AG09319 (cell line): ENCODE measurements at regions not wholly inside any gene's neighbourhood (a gene's known extent, or its start where the extent isn't known, plus 50 kb on each side); places are given as distances from the start of the nearest gene placed in this dataset.
"Not testable (repeated sequence)": the region's sequence is repeated elsewhere in the genome, so short reads cannot be mapped to it uniquely, and the experiment has no call there.

Experiments used
- DNase-seq: peaks from one replicate; pipeline ENCODE4 v3.0.0-alpha.2; 2010; ENCODE audit warnings: low read depth; ENCODE audit errors: extremely low read depth
- TF ChIP-seq, protein P1 (sequence below): IDR thresholded peaks from 2 replicates; pipeline ENCODE4 v1.5.1; 2011; ENCODE audit warnings: low read depth, mild to moderate bottlenecking, inconsistent platforms, low read length, moderate library complexity

DNA sequence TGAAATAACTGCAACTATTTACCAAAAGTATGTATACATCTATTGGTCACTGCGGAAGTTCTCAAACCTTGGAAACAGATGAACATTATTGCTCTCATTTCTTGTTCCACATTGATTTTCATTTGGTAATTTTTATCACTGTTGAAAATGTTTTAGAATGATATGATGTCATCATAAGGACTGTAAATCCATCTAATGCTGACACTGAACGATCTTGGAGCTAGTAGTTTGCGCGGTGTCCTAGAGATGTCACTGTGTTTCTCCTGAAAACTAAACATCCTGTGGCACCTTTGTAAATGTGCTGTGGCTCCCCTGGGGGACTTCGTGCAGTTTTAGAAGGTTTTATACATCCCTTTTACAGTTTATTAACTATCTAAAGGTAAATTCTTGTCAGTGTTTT lies 73.5 kb downstream of the DNAJB9 start:
- TF ChIP-seq, protein P1, sequence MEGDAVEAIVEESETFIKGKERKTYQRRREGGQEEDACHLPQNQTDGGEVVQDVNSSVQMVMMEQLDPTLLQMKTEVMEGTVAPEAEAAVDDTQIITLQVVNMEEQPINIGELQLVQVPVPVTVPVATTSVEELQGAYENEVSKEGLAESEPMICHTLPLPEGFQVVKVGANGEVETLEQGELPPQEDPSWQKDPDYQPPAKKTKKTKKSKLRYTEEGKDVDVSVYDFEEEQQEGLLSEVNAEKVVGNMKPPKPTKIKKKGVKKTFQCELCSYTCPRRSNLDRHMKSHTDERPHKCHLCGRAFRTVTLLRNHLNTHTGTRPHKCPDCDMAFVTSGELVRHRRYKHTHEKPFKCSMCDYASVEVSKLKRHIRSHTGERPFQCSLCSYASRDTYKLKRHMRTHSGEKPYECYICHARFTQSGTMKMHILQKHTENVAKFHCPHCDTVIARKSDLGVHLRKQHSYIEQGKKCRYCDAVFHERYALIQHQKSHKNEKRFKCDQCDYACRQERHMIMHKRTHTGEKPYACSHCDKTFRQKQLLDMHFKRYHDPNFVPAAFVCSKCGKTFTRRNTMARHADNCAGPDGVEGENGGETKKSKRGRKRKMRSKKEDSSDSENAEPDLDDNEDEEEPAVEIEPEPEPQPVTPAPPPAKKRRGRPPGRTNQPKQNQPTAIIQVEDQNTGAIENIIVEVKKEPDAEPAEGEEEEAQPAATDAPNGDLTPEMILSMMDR = no peak
- DNase-seq = no peak

DNA sequence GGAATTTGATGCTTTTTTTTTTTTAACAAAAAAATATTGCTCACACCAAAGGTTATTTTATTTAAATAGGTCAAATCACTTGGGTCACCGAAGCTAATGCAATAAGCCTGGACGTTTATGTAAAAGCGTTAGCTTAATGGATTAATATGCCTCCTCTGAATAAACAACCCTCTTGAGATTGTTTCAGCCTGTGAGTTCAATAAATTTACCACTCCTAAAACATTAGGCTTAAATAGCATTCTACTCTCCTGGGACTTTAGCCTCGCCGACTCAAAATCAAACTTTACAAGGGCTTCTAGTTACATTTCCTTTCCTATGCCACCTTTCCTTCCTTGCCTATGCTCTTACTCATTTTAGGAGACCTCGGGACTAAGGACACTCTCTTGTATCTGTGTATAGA lies 79.3 kb downstream of the DNAJB9 start:
- DNase-seq = no peak

DNA sequence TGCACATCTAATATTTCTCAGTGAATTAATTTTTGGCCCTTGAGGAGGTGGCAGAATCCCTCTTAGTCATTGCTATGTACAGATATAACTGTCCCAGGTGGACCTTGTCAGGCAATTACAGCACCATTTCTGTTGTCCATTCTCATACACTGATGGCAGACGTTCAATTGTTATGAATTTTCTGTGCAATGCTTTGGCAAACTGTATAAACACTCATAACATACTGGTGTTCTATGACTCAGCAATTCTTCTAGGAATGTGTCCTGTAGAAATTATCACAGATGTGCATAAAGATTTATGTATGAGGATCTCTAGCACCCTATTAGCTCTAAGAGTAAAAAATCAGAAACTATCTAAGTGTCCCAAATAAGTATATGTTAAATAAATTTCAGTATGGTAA lies 80.8 kb downstream of the DNAJB9 start:
- TF ChIP-seq, protein P1 = no peak
- no peak for DNase-seq

More for the DNA sequence above, 79.3 kb downstream of the DNAJB9 start:
- TF ChIP-seq, protein P1 = no peak

DNA sequence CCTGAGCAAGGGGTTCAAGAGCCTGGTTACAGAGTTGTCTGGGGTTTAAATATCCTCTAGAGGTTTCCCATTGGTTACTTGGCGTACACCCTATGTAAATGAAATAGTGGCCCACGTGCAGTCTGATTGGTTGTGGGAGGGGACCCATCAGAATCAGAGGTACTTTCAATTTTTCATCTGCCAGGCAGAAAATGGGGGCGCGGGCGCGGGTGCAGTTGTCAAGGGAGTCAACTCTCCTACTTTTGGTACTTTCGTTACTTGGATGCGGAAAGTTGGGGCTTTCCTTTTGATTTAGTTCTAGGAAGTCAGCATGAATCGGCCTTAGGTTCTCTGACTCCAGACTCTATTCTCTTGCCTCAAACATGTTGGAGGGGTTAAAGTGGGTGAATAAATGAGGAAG lies 83.2 kb downstream of the DNAJB9 start:
- no peak for DNase-seq
- TF ChIP-seq, protein P1 = no peak

DNA sequence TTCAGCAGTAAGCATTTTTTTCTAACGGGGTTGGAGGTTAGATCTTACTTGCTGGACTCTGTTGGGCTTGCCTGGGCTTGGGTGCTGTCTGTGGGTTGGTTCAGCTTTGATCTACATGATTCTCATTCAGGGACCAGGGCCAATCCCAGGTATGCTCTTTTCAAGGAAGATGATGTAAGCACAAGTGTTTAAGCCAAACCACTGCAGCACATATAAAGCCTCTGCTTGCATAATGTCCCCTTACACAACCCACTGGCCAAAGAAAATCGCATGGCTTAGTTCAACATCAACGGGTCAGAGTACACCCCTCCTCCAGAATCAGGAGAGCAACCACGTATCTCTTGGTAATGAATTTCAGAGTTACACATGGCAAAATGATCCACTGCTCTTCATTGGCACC lies 83.9 kb downstream of the DNAJB9 start:
- TF ChIP-seq, protein P1 = no peak
- no peak for DNase-seq

DNA sequence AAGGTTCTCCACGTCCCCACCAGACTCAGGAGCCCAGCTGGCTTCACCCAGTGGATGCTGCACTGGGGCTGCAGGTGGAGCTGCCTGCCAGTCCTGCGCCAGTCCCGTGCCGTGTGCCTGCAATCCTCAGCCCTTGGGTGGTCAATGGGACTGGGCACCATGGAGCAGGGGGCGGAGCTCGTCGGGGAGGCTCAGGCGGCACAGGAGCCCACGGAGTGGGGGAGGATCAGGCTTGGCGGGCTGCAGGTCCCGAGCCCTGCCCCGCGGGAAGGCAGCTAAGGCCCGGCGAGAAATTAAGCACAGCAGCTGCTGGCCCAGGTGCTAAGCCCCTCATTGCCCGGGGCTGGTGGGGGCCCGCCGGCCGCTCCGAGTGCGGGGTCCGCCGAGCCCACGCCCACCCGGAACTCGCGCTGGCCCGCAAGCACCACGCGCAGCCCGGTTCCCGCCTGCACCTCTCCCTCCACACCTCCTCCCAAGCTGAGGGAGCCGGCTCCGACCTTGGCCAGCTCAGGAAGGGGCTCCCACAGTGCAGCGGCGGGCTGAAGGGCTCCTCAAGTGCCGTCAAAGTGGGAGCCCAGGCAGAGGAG lies 87.6 kb downstream of the DNAJB9 start:
- DNase-seq = not testable (repeated sequence)

DNA sequence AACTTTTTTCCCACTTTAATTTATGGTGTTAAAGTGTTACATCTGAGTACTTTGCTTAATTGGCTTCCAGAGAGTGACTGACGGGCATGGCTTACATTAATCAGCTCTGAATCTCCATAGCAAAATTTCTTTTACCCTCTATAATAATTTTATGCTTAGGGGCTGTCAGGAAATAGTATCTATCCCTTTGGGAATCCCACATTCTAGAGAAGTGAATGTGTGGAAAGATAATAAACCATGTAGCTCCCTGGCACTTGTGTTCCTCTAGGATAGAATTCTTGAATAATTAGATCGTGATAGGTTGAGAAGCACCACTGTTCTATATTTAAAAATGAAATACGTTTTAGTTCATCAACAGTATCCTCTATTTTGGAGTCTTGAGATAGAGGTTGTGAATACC lies 89.6 kb downstream of the DNAJB9 start:
- TF ChIP-seq, protein P1 = no peak
- no peak for DNase-seq

DNA sequence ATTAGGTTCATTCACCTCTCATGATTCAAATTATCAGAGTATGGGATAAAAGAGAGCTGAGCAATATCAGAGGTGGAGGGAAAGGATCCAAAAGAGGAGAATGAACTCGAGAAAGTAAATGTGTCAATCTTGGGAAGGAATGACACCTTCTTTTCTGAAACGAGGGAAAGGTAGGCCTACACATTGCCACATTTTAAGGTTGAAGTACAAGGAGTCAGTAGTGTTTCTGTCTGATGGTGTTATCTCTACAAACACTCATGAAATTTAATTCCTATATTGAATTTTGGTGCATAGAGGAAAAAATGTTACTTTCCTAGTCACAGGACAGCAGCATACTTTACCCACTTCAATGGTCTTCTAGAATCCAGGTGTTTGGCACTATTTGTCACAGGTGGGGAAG lies 90.2 kb downstream of the DNAJB9 start:
- DNase-seq = no peak
- TF ChIP-seq, protein P1 = no peak
